ENCODE measurements at regions not wholly inside any gene's neighbourhood (a gene's known extent, or its start where the extent isn't known, plus 50 kb on each side); places are given as distances from the start of the nearest gene placed in this dataset.
A peak's percentile ranks its signal among the peaks of the same experiment; 100 is the strongest.

DNA sequence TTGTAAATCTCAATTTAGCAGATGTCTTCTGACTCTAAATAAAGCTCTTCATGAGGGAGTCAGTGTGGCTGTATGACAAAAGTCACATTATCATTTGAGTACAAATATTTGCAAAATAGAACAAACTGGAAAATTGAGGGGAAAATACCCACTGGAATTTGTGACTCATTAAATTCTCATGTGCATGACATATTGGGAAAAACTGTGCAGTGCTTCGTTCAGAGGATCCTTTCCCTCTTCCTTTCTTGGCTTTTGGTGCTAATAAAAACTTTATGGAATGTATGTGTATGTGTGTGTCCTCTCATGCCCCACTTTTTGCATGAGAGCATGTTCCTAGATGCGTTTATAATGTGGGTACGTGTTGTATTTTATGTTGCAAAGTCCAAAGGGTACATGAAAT, 267.8 kb downstream of the KTN1 start:
- ATAC-seq (peak in 5 of 8 donors; percentile 12 to 43 (median 34)), DNase-seq (no peak)
- peak overlapping the region in 1 of 10 donors; percentile 49 for H3K27ac ChIP-seq
- H3K4me1 ChIP-seq = peaks cover 0 to 21% (median 15%) of the 10 kb centered on the region in 9 donors
- no peaks in the 10 kb centered on the region for H3K27me3 ChIP-seq
- no peaks in the 10 kb centered on the region for H3K36me3 ChIP-seq
- WGBS, 2 donors = 59 to 64% methylated on average over 3 of the region's 3 CpGs
- no peak for TF ChIP-seq CTCF (IDR thresholded peaks at IDR 0.05)
- H3K4me3 ChIP-seq = no peak overlapping the region
- intact Hi-C loops (cut with DNase I) = loop anchor here in 1 of 10 donors (10.0 kb wide), 1 partner anchor 487 kb away; no protein-coding TSS in a partner anchor
- peaks cover 0 to 16% (median 0%) of the 10 kb centered on the region in 11 donors for H3K9me3 ChIP-seq

DNA sequence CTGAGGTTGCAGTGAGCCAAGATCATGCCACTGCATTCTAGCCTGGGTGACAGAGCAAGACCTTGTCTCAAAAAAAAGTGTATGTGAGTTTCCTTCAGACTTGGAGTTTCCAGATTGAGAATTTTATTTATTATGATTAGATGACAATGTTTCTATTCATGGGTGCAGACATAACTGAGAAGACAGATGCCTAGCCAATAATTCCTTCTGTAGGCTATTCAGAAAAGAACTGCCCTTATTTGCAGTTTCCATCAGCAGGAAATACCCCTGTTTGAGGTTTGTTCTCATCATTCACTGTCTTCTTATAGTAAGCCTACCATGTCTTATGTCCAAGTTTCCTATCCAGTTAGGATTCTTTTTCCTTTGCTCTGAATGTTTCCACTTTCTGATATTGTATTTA, 269.0 kb downstream of the KTN1 start:
- intact Hi-C loops (cut with DNase I) = loop anchor here in 1 of 10 donors (10.0 kb wide), 1 partner anchor 486 kb away; no protein-coding TSS in a partner anchor
- Histone ChIP-seq H3K27ac (no peak overlapping the region), H3K4me3 (no peak overlapping the region), H3K4me1 (peaks cover 0 to 21% (median 15%) of the 10 kb centered on the region in 9 donors), H3K9me3 (peaks cover 0 to 16% (median 0%) of the 10 kb centered on the region in 11 donors), H3K27me3 (no peaks in the 10 kb centered on the region), H3K36me3 (no peaks in the 10 kb centered on the region)
- DNase-seq (no peak), ATAC-seq (no peak)
- TF ChIP-seq CTCF (IDR thresholded peaks at IDR 0.05) = no peak

- Histone ChIP-seq H3K4me1 (peaks cover 0 to 22% (median 17%) of the 10 kb centered on the region in 9 donors), H3K27ac (no peak overlapping the region), H3K36me3 (no peaks in the 10 kb centered on the region), H3K9me3 (peaks cover 0 to 14% (median 0%) of the 10 kb centered on the region in 11 donors), H3K27me3 (no peaks in the 10 kb centered on the region), H3K4me3 (no peak overlapping the region)
- ATAC-seq (no peak), DNase-seq (no peak)
- TF ChIP-seq CTCF (IDR thresholded peaks at IDR 0.05) = no peak
- intact Hi-C loops (cut with DNase I) = loop anchor here in 1 of 10 donors (10.0 kb wide), 1 partner anchor 485 kb away; no protein-coding TSS in a partner anchor
- WGBS, 2 donors = 94 to 96% methylated on average over 2 of the region's 2 CpGs
Observed at GRCh38 chr14:55849833-55850232, 268.4 kb upstream of the PELI2 start.

DNA sequence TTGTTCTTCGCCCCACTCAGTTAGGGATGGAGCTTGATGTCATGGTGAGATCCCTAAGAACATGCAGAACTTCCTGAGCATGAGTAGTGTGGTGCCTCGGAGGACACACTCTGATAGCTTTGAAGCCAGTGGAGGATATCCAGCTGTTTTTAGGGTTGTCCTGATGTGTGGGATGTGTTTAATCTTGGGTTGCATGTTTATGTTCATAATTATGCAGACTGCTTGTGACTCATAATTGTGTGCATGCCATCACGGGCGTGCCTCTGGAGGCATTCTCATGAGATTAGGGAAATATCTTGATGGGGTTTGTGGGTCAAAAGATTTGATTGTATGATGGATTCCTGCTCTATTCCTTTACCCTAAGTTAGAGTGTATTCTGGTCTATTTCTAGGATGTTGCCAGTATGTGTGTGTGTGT, 267.4 kb upstream of the PELI2 start:
- Histone ChIP-seq H3K36me3 (no peaks in the 10 kb centered on the region), H3K9me3 (peaks cover 0 to 4% (median 0%) of the 10 kb centered on the region in 11 donors), H3K27ac (no peak overlapping the region), H3K27me3 (no peaks in the 10 kb centered on the region), H3K4me1 (peaks cover 0 to 24% (median 17%) of the 10 kb centered on the region in 9 donors), H3K4me3 (no peak overlapping the region)
- ATAC-seq (peak in 1 of 8 donors; percentile 59), DNase-seq (no peak)
- WGBS, 2 donors = 71 to 75% methylated on average over 4 of the region's 4 CpGs
- no peak for TF ChIP-seq CTCF (IDR thresholded peaks at IDR 0.05)
- intact Hi-C loops (cut with DNase I) = no loop called here
